ENCODE measurements at regions not wholly inside any gene's neighbourhood (a gene's known extent, or its start where the extent isn't known, plus 50 kb on each side); places are given as distances from the start of the nearest gene placed in this dataset.

- TF ChIP-seq CTCF (IDR thresholded peaks at IDR 0.05) (no peak), POLR2A (IDR thresholded peaks at IDR 0.05) (no peak)
Measured at GRCh38 chr4:24143741-24144140, 253.9 kb upstream of the PPARGC1A start.

All from ovary (tissue), 3 donors.